Naive B cell (primary cell): ENCODE measurements at regions not wholly inside any gene's neighbourhood (a gene's known extent, or its start where the extent isn't known, plus 50 kb on each side); places are given as distances from the start of the nearest gene placed in this dataset.
A peak's percentile ranks its signal among the peaks of the same experiment; 100 is the strongest.

Experiments
- ATAC-seq, 2 donors: fragments of 150-1000 bp; cut with Tn5 transposase; 2 replicates each; pipeline ENCODE4 v1.10.0; 2021; ENCODE audit warnings: low read depth in 2 of 2, mild to moderate bottlenecking in 2 of 2, moderate library complexity in 2 of 2
- DNase-seq: peaks from one replicate; pipeline ENCODE4 v3.0.0; 2022
- H3K27ac Mint-ChIP-seq, 6 donors: one replicate each; pipeline ENCODE4 v1.8.0; 2020 to 2022; ENCODE audit warnings: mild to moderate bottlenecking in 6 of 6, mixed read lengths in 6 of 6, moderate library complexity in 5 of 6, inconsistent platforms in 2 of 6
- H3K27me3 Mint-ChIP-seq, 3 donors: one replicate each; pipeline ENCODE4 v1.8.0; 2021 to 2022; ENCODE audit warnings: mixed read lengths in 3 of 3, mild to moderate bottlenecking in 1 of 3
- H3K36me3 Mint-ChIP-seq, 2 donors: one replicate each; pipeline ENCODE4 v1.8.0; 2020 to 2022; ENCODE audit warnings: mixed read lengths in 2 of 2, inconsistent platforms in 1 of 2, mild to moderate bottlenecking in 1 of 2
- H3K4me1 Mint-ChIP-seq, 3 donors: one replicate each; pipeline ENCODE4 v1.8.0; 2020 to 2022; ENCODE audit warnings: mixed read lengths in 3 of 3, inconsistent platforms in 1 of 3, mild to moderate bottlenecking in 1 of 3, moderate library complexity in 1 of 3
- H3K4me3 Mint-ChIP-seq, 8 donors: one replicate each; pipeline ENCODE4 v1.8.0; 2020 to 2022; ENCODE audit warnings: mild to moderate bottlenecking in 8 of 8, mixed read lengths in 8 of 8, moderate library complexity in 8 of 8, inconsistent platforms in 2 of 8
- H3K9me3 Mint-ChIP-seq, 7 donors: one replicate each; pipeline ENCODE4 v1.8.0; 2020 to 2022; ENCODE audit warnings: mixed read lengths in 7 of 7, mild to moderate bottlenecking in 5 of 7, inconsistent platforms in 2 of 7, moderate library complexity in 1 of 7

DNA sequence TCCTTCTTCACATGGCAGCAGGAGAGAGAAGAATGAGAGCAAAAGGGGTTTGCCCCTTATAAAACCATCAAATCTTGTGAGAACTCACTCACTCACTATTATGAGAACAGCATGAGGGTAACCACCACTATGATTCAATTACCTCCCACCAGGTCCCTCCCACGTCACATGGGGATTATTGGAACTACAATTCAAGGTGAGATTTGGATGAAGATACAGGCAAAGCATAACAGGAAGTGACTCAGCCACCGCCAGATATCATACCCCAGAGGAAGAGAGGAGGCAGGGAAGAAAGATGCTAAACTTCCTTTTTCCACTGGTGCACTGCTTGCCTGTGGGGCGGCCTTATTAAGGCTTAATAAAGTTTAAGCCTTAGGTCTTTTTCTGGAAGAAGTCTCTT is 766.1 kb downstream of the KCTD8 start:
- H3K4me3 Mint-ChIP-seq, result peak overlapping the region in 1 of 8 donors; percentile 14
- peaks cover 0 to 8% of the 10 kb centered on the region in 2 donors for H3K36me3 Mint-ChIP-seq
- DNase-seq (no peak), ATAC-seq (no peak)
- H3K9me3 Mint-ChIP-seq, result peaks cover 1 to 12% (median 4%) of the 10 kb centered on the region in 7 donors
- H3K4me1 Mint-ChIP-seq, result peaks cover 2 to 5% (median 4%) of the 10 kb centered on the region in 3 donors
- H3K27ac Mint-ChIP-seq, result no peak overlapping the region
- H3K27me3 Mint-ChIP-seq, result no peaks in the 10 kb centered on the region

DNA sequence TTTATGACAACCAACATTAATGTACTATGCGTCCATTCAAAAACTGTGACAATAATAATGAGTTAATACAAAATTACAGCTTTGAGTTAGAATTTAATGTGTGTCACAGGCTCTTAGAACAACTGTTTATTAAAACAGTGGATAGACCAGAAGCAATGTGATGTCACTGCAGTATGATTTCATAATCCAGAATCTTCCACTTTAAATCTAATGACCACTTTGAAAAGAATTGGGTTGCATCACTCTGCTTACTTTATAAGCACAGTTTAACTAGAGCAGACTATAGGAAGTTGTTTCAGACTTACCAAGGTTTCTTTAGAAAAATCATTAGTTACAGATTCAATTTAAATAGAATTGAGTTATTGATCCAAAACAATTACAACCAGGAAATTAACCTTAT is 758.5 kb downstream of the KCTD8 start:
- H3K4me3 Mint-ChIP-seq, result no peak overlapping the region
- H3K4me1 Mint-ChIP-seq, result no peaks in the 10 kb centered on the region
- H3K27ac Mint-ChIP-seq, result no peak overlapping the region
- no peaks in the 10 kb centered on the region for H3K36me3 Mint-ChIP-seq
- ATAC-seq (no peak), DNase-seq (no peak)
- H3K27me3 Mint-ChIP-seq, result no peaks in the 10 kb centered on the region
- peaks cover 0 to 8% (median 6%) of the 10 kb centered on the region in 7 donors for H3K9me3 Mint-ChIP-seq

DNA sequence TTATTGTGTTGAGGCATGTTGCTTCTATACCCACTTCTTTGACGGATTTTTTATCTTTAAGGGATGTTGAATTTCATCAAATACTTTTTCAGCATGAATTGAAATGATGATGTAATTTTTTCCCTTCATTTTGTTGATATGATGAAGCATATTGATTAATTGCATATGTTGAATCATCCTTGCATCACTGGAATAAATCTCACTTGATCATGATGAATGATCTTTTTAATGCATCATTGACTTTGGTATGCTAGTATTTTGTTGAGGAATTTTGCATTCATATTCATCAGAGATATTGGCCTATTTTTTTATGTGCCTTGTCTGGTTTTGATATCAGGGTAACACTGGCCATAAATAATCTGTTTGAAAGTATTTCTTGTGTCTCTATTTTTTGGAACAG is 754.7 kb downstream of the KCTD8 start:
- Mint-ChIP-seq H3K27me3 (no peaks in the 10 kb centered on the region), H3K4me1 (no peaks in the 10 kb centered on the region), H3K9me3 (peaks cover 3 to 15% (median 8%) of the 10 kb centered on the region in 7 donors), H3K4me3 (no peak overlapping the region), H3K27ac (no peak overlapping the region), H3K36me3 (no peaks in the 10 kb centered on the region)
- ATAC-seq (no peak), DNase-seq (no peak)

DNA sequence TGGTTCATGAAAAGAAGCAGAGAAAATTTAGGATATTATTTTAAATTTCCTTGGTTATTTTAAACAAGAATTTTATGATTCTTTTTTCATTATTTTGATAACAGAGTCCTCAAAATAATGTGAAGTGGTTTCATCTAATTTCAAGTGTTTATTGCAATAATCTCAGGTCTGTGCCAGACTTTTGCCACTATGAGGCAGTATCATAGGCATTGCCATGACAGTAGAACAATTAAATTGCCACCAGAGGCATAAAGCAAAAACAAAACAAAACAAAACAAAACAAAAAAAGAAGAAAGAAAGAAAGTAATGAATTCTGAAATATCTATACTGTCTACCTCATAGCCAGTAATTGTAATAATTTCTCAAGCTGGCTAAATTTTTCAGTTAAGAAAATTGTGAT is 739.2 kb downstream of the KCTD8 start:
- peaks cover 4 to 14% (median 8%) of the 10 kb centered on the region in 7 donors for H3K9me3 Mint-ChIP-seq
- no peak overlapping the region for H3K27ac Mint-ChIP-seq

DNA sequence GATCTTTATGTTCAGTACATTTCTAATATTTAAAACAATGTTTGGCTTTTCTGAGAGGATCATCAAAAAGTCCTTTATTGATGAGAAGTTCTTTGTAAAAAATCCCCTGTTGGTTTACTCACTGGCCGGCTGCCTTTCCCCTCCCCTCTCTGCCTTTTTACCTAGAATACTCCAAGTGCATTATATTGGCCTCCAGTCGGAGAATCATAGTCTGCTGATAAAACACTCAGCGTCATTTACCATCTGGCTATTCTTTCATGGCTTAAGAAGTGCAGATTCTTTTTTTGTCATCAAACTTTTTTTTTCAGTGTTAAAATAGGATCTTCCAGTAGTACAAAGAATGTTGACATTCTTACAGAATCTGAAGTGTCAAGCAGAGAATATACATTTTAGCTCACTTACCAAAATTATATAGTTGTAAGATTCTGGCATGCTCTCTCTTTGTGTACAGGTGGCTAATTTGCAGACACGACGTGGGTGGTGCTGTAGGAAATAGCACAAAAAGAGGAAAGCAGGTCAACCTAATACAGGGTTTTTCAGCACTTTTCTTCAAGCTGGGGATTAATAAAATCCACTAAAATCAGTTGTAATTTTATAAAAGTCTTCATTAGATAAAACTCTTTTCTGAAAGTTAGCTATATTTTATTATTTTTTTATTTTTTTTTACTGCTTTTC is 731.8 kb downstream of the KCTD8 start:
- DNase-seq, result no peak
- H3K9me3 Mint-ChIP-seq, result peaks cover 0 to 2% (median 0%) of the 10 kb centered on the region in 7 donors
- ATAC-seq, result no peak
- no peak overlapping the region for H3K27ac Mint-ChIP-seq
- no peaks in the 10 kb centered on the region for H3K36me3 Mint-ChIP-seq
- H3K27me3 Mint-ChIP-seq, result no peaks in the 10 kb centered on the region
- no peak overlapping the region for H3K4me3 Mint-ChIP-seq
- peaks cover 0 to 10% (median 5%) of the 10 kb centered on the region in 3 donors for H3K4me1 Mint-ChIP-seq

More for the DNA sequence above, 739.2 kb downstream of the KCTD8 start:
- ATAC-seq (no peak), DNase-seq (no peak)
- Mint-ChIP-seq H3K36me3 (no peaks in the 10 kb centered on the region), H3K4me1 (peaks cover 0 to 5% (median 4%) of the 10 kb centered on the region in 3 donors), H3K27me3 (no peaks in the 10 kb centered on the region), H3K4me3 (no peak overlapping the region)

DNA sequence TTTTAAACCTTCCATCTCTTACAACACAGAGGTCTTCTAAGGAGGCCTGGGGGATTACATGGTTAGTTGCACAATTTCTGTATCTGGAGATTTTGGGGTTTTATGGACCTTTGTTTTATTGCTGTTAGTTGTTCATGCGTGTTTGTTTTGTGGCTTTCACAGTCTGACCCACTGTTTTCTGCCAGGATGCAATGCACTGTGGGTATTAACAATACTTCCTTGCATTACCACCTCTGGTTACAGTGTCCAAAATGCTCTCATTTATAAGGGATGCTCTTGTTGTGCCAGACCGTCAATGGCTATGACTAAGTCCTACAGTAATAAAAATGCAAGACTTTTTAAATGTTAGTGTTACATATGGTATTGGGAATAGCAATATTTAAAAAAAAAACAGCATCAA is 730.2 kb downstream of the KCTD8 start:
- H3K9me3 Mint-ChIP-seq, result peaks cover 0 to 2% (median 0%) of the 10 kb centered on the region in 7 donors
- no peaks in the 10 kb centered on the region for H3K36me3 Mint-ChIP-seq
- H3K27me3 Mint-ChIP-seq, result no peaks in the 10 kb centered on the region
- H3K4me1 Mint-ChIP-seq, result peaks cover 0 to 6% (median 0%) of the 10 kb centered on the region in 3 donors
- DNase-seq (no peak), ATAC-seq (no peak)
- no peak overlapping the region for H3K27ac Mint-ChIP-seq
- no peak overlapping the region for H3K4me3 Mint-ChIP-seq

DNA sequence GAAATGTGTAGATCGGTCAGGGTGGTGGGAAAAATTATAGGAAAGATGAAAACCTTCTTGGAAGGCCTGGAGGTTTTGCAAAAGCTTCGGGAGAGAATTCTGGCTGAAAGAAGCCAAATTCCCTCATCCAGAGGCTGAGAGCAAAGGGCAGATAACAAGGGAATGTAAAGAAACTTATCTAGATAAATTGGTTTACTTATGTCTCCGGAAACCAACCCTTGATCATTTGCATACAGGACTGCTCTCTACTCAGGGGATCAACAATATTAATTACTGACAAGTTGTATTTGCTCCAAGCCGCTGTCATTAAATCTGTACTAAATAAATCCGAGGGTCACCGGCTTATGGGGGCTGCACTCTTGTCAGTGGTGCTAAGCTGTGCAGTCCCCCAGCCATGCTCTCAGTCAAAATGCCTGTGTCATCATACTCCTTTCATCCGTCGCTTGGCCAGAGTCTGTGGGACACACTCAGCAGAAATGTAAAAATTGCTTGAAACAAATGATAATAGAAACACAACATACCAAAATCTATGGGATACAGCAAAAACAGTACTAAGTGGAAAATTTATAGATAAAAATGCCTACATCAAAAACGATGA is 715.7 kb downstream of the KCTD8 start:
- H3K27me3 Mint-ChIP-seq, result no peaks in the 10 kb centered on the region
- no peak overlapping the region for H3K27ac Mint-ChIP-seq
- no peaks in the 10 kb centered on the region for H3K4me1 Mint-ChIP-seq
- H3K4me3 Mint-ChIP-seq, result no peak overlapping the region
- DNase-seq, result no peak
- ATAC-seq, result no peak
- H3K9me3 Mint-ChIP-seq, result peaks cover 0 to 11% (median 6%) of the 10 kb centered on the region in 7 donors
- H3K36me3 Mint-ChIP-seq, result no peaks in the 10 kb centered on the region

DNA sequence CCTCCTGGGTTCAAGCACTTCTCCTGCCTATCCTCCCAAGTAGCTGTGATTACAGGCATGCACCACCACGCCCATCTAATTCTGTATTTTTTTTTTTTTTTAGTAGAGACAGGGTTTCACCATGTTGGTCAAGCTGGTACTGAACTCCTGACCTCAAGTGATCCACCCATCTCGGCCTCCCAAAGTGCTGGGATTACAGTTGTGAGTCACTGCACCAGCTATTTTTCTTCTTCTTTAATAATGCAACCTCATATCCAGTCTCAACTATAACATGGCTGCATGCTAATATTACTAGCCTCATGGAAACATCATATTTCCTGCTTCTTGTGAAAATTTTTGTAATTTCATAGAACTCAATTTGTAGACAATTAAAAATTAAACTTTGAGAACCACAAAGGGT is 706.5 kb downstream of the KCTD8 start:
- peaks cover 0 to 6% (median 3%) of the 10 kb centered on the region in 7 donors for H3K9me3 Mint-ChIP-seq
- H3K36me3 Mint-ChIP-seq, result no peaks in the 10 kb centered on the region
- no peak overlapping the region for H3K4me3 Mint-ChIP-seq
- ATAC-seq (no peak), DNase-seq (no peak)
- H3K27me3 Mint-ChIP-seq, result no peaks in the 10 kb centered on the region
- H3K27ac Mint-ChIP-seq, result peak overlapping the region in 1 of 6 donors; percentile 10
- no peaks in the 10 kb centered on the region for H3K4me1 Mint-ChIP-seq

DNA sequence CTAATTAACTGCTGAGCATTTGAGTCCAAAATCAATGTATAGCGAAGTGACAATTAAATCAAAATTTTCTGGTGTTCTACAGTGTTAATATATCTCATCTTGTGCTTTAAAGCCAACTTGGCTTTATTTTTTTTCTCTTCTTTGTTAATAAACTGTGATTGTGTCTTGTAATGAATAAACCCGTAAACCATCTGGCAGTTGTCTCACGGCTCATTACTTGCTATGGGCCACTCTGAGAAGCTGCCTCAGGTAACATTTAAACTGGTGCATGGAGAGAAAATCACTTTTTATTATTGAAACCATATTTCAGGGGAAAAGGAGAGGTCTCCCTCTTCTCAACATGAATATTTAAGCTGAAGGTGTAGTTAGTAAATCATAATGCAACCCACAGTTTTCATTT is 694.0 kb downstream of the KCTD8 start:
- Mint-ChIP-seq H3K36me3 (no peaks in the 10 kb centered on the region), H3K9me3 (peaks cover 0 to 2% (median 0%) of the 10 kb centered on the region in 7 donors), H3K4me3 (no peak overlapping the region), H3K4me1 (no peaks in the 10 kb centered on the region), H3K27me3 (no peaks in the 10 kb centered on the region), H3K27ac (no peak overlapping the region)
- no peak for DNase-seq
- no peak for ATAC-seq

DNA sequence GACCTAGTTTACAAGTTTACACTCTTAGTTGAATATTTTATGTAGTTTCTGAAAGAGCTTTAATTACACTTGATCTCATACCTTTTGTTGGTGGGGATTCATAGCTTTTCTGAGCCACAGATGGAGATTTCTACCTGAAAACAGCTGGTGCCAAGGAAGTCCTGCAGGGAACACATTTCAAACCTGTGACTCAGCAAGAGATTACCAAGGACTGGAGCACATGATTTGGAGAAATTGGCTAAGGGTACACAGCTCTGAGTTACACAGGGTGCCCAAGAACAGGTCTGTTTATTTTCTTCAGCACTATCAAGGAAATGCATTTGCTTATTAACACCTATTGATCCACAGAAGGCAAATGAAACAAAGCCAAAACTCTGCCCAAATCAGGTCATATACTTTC is 691.5 kb downstream of the KCTD8 start:
- no peak for DNase-seq
- Mint-ChIP-seq H3K27ac (no peak overlapping the region), H3K9me3 (peaks cover 0 to 2% (median 0%) of the 10 kb centered on the region in 7 donors), H3K27me3 (no peaks in the 10 kb centered on the region), H3K4me1 (no peaks in the 10 kb centered on the region), H3K4me3 (no peak overlapping the region), H3K36me3 (no peaks in the 10 kb centered on the region)
- ATAC-seq, result no peak

DNA sequence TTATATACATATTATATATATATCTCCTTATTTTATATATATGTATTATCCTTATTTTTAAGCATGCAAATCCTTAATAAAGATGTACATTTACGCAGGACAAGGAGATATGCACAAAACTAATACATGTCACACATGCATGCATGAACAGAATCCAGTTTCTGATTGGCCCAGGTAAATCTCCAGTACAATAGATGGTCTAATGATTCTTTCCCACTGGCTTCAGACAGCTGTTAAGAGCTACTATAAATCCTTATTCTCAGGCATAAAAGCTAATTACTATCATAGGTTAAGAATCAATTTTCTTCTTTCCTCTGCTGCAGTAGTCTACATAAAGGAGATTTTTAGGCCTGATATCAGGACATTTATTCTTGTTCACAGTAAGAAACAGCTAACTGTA is 689.8 kb downstream of the KCTD8 start:
- Mint-ChIP-seq H3K36me3 (no peaks in the 10 kb centered on the region), H3K4me1 (peaks cover 0 to 7% (median 0%) of the 10 kb centered on the region in 3 donors), H3K27ac (no peak overlapping the region), H3K4me3 (no peak overlapping the region), H3K27me3 (no peaks in the 10 kb centered on the region), H3K9me3 (no peaks in the 10 kb centered on the region)
- DNase-seq (no peak), ATAC-seq (no peak)

DNA sequence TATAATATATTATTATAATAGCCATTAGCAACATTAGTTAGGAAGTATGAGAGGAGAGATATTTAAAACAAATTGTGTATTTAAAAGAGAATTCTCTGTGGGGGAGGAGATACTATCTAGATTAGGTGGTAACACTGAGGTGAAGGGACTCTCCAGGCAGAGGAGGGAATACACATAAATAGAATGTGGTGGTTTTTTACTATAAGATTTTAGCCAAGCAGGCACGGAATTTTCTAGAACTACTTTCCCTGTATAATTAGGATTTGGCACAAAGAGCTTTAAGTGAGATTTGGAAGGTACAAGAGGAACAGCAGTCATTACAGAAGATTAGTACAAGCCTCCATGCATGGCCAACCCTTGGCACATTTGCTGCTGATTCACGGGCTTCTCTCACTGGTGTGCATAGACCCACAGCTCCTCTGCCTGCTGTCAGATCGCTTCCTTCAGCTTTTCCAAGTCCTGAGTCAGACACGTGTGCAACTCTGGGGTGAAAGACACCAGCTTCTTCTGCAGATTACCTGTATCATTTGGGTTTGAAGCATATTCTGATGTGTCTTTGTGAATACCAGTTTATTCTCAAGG is 685.5 kb downstream of the KCTD8 start:
- H3K27me3 Mint-ChIP-seq, result no peaks in the 10 kb centered on the region
- H3K4me1 Mint-ChIP-seq, result peaks cover 5 to 31% (median 5%) of the 10 kb centered on the region in 3 donors
- peak; percentile 45 to 49 for ATAC-seq
- no peaks in the 10 kb centered on the region for H3K36me3 Mint-ChIP-seq
- H3K9me3 Mint-ChIP-seq, result peaks cover 0 to 6% (median 0%) of the 10 kb centered on the region in 7 donors
- H3K27ac Mint-ChIP-seq, result peak overlapping the region in 2 of 6 donors; percentile 73 to 87
- peak overlapping the region in 5 of 8 donors; percentile 35 to 84 (median 63) for H3K4me3 Mint-ChIP-seq
- no peak for DNase-seq

DNA sequence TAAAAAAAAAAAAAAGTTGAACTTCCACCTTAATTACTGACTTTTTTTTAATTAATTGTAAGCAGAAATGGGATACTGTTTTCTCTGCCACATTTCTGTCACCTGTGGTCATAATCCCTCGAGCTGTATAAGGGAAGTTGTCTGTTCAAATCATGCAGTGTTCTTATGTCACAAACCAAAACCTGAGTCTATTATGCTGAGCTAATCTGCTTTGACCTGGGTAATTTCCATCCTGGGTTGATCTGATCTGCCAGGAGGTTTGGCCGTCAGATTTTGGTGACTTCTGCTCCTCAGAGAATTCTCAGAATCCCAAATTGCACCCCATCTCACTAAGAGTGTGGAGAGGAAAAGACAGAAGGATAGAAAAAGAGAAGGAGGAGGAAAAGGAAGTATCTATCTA is 683.1 kb downstream of the KCTD8 start:
- H3K4me3 Mint-ChIP-seq, result peak overlapping the region in 4 of 8 donors; percentile 26 to 64 (median 40)
- peak overlapping the region in 2 of 6 donors; percentile 54 to 68 for H3K27ac Mint-ChIP-seq
- ATAC-seq (no peak), DNase-seq (no peak)
- H3K4me1 Mint-ChIP-seq, result peaks cover 5 to 31% (median 5%) of the 10 kb centered on the region in 3 donors
- no peaks in the 10 kb centered on the region for H3K36me3 Mint-ChIP-seq
- peaks cover 0 to 6% (median 0%) of the 10 kb centered on the region in 7 donors for H3K9me3 Mint-ChIP-seq
- no peaks in the 10 kb centered on the region for H3K27me3 Mint-ChIP-seq

DNA sequence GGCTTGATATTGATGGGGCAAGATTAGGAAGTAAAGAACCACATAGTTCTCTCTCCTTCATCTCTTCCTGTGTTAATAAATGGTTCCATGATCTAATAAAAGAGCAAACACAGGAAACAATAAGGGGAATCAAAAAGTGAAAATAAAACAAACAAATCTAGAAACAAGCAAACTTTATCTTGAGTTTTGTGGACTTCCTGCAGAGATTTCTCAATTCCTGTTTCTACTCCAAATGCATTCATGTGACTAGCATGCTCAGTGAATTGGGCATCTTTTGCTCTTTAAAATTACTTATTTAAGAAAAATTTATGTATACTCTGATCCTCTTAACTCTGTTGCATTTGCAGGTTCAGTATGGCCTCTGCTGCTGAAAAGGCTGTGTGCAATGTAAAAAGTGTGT is 682.0 kb downstream of the KCTD8 start:
- Mint-ChIP-seq H3K9me3 (peaks cover 0 to 6% (median 0%) of the 10 kb centered on the region in 7 donors), H3K4me1 (peaks cover 5 to 31% (median 5%) of the 10 kb centered on the region in 3 donors), H3K27me3 (no peaks in the 10 kb centered on the region), H3K36me3 (no peaks in the 10 kb centered on the region), H3K27ac (peak overlapping the region in 2 of 6 donors; percentile 49 to 54), H3K4me3 (peak overlapping the region in 5 of 8 donors; percentile 5 to 80 (median 45))
- DNase-seq (peak; percentile 3), ATAC-seq (peak; percentile 70)
